ENCODE measurements at regions not wholly inside any gene's neighbourhood (a gene's known extent, or its start where the extent isn't known, plus 50 kb on each side); places are given as distances from the start of the nearest gene placed in this dataset.

GRCh38 chr5:33118761-33119415 lies 321.9 kb upstream of the TARS1 start:
- TF ChIP-seq CTCF (IDR thresholded peaks at IDR 0.05) (no peak), POLR2A (IDR thresholded peaks at IDR 0.05) (no peak)
